Fibroblast of mammary gland (primary cell): ENCODE measurements at regions not wholly inside any gene's neighbourhood (a gene's known extent, or its start where the extent isn't known, plus 50 kb on each side); places are given as distances from the start of the nearest gene placed in this dataset.

Source experiments
- DNase-seq: peaks from one replicate; pipeline ENCODE4 v3.0.0-alpha.2; 2010; ENCODE audit warnings: low read depth
- H3K4me3 ChIP-seq: 2 replicates; pipeline ENCODE4 v1.5.1; 2011; ENCODE audit warnings: low read depth, mild to moderate bottlenecking, low read length, moderate library complexity; ENCODE audit not compliant: control insufficient read depth
- TF ChIP-seq, protein P1 (sequence below): conservative IDR thresholded peaks from 2 replicates; pipeline ENCODE4 v1.5.1; 2011; ENCODE audit warnings: low read depth, low read length, inconsistent platforms; ENCODE audit not compliant: control insufficient read depth, insufficient read depth

- H3K4me3 ChIP-seq, result no peak overlapping the region
- DNase-seq, result no peak
- TF ChIP-seq, protein P1, sequence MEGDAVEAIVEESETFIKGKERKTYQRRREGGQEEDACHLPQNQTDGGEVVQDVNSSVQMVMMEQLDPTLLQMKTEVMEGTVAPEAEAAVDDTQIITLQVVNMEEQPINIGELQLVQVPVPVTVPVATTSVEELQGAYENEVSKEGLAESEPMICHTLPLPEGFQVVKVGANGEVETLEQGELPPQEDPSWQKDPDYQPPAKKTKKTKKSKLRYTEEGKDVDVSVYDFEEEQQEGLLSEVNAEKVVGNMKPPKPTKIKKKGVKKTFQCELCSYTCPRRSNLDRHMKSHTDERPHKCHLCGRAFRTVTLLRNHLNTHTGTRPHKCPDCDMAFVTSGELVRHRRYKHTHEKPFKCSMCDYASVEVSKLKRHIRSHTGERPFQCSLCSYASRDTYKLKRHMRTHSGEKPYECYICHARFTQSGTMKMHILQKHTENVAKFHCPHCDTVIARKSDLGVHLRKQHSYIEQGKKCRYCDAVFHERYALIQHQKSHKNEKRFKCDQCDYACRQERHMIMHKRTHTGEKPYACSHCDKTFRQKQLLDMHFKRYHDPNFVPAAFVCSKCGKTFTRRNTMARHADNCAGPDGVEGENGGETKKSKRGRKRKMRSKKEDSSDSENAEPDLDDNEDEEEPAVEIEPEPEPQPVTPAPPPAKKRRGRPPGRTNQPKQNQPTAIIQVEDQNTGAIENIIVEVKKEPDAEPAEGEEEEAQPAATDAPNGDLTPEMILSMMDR, result no peak
Measured at GRCh38 chr6:144460327-144461095, 175.4 kb downstream of the UTRN start.

DNA sequence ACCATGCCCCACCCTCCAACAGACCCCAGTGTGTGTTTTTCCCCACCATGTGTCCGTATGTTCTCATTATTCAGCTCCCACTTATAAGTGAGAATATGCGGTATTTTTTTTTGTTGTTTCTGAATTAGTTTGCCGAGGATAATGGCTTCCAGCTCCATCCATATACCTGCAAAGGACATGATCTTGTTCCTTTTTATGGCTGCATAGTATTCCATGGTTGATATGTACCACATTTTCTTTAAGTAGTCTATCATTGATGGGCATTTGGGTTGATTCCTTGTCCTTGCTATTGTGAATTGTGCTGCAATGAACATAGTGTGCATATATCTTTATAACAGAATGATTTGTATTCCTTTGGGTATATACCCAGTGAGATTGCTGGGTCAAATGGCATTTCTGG, 176.9 kb downstream of the UTRN start:
- DNase-seq, result no peak
- TF ChIP-seq, protein P1, result no peak
- H3K4me3 ChIP-seq, result no peak overlapping the region

DNA sequence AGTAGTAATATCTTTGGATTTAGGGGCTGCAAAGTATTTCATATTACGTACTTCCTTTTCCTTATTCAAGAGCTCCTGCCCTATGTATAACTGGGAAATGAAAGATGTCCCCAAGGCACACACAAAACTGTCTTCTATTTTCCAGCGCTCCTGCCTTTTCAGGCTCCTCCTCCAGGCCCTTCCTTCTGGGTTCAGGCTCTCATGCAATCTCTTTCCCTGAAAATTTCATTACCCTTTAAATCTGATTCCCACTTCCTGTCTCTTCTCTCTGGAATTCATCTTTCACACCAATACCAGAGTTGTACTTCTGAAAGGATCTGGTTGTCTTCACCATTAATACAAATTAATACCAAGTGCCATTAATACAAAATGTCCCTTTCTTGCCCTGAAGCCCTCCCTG, 181.6 kb downstream of the UTRN start:
- H3K4me3 ChIP-seq, result no peak overlapping the region
- no peak for DNase-seq
- TF ChIP-seq, protein P1, result no peak

GRCh38 chr6:144467172-144467762, 182.1 kb downstream of the UTRN start:
- no peak for DNase-seq
- TF ChIP-seq, protein P1, result no peak

GRCh38 chr6:144467921-144468320, 182.8 kb downstream of the UTRN start:
- H3K4me3 ChIP-seq, result no peak overlapping the region

More at GRCh38 chr6:144467172-144467762, 182.1 kb downstream of the UTRN start:
- no peak overlapping the region for H3K4me3 ChIP-seq

DNA sequence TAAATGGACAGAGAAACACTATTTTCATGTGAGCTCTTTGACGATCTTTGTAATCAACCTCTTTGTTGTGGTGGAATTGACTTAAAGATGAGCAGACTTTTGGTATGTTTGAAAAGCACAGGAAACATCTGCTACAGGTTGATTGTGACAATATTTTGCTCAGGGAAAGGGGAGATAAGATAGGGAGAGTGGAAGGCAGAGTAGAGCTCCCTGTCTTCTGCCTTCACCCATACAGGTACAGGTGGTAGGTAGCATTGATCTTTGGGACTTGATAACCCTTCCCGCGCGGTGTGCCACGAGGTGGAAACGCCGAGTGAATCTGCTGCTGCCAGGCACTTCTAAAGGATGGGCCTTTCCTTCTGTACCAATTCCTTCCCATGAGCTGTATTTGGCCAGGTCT, 183.6 kb downstream of the UTRN start:
- DNase-seq, result no peak
- TF ChIP-seq, protein P1, result no peak
- H3K4me3 ChIP-seq, result no peak overlapping the region

More at GRCh38 chr6:144467921-144468320, 182.8 kb downstream of the UTRN start:
- no peak for DNase-seq
- TF ChIP-seq, protein P1, result no peak
